Activated CD4-positive, alpha-beta T cell treated with anti-CD3 and anti-CD28 coated beads, Interleukin-2, amount 10 ng/mL, durations not matched to agents 7 days and 5 days (primary cell): ENCODE measurements at regions not wholly inside any gene's neighbourhood (a gene's known extent, or its start where the extent isn't known, plus 50 kb on each side); places are given as distances from the start of the nearest gene placed in this dataset.

Experiments used
- CTCF ChIA-PET: fragments of 350-600 bp; sonication (Branson Sonifier 250); formaldehyde crosslinking; loops from one replicate; lab custom pipeline; 2021; ENCODE audit warnings: antibody characterized with exemption; lab: Charles Lee
- POLR2A ChIA-PET: fragments of 350-600 bp; sonication (Branson Sonifier 250); formaldehyde crosslinking; loops from one replicate; lab custom pipeline; 2021; ENCODE audit warnings: antibody characterized with exemption; lab: Charles Lee
- DNase-seq: peaks from one replicate; pipeline ENCODE4 v3.0.0-alpha.2; 2020
- H3K27ac Mint-ChIP-seq: one replicate; pipeline ENCODE4 v1.8.0; 2021; ENCODE audit warnings: mild to moderate bottlenecking, moderate library complexity, mixed read lengths
- H3K27me3 Mint-ChIP-seq: one replicate; pipeline ENCODE4 v1.8.0; 2021; ENCODE audit warnings: mixed read lengths
- H3K36me3 Mint-ChIP-seq: one replicate; pipeline ENCODE4 v1.8.0; 2021; ENCODE audit warnings: low read depth, mixed read lengths
- H3K4me1 Mint-ChIP-seq: one replicate; pipeline ENCODE4 v1.8.0; 2021; ENCODE audit warnings: mixed read lengths
- H3K4me3 Mint-ChIP-seq: one replicate; pipeline ENCODE4 v1.8.0; 2021; ENCODE audit warnings: mild to moderate bottlenecking, moderate library complexity, mixed read lengths
- H3K9me3 Mint-ChIP-seq: one replicate; pipeline ENCODE4 v1.8.0; 2021; ENCODE audit warnings: mixed read lengths

- POLR2A ChIA-PET = no interaction called here
- H3K27me3 Mint-ChIP-seq = no peaks in the 10 kb centered on the region
- H3K4me3 Mint-ChIP-seq = no peak overlapping the region
- no peak overlapping the region for H3K27ac Mint-ChIP-seq
- H3K4me1 Mint-ChIP-seq = no peaks in the 10 kb centered on the region
- DNase-seq = no peak
- no peaks in the 10 kb centered on the region for H3K36me3 Mint-ChIP-seq
- H3K9me3 Mint-ChIP-seq = peaks cover 10% of the 10 kb centered on the region
- CTCF ChIA-PET = no interaction called here
These were observed 137.3 kb upstream of the CEP126 start for GRCh38 chr11:101777476-101777875.

- no peaks in the 10 kb centered on the region for H3K27me3 Mint-ChIP-seq
- DNase-seq = no peak
- ChIA-PET POLR2A (no interaction called here), CTCF (interaction anchor here (1.1 kb wide), 1 partner anchor 13 kb away, joined by 3 read pairs; no protein-coding TSS in a partner anchor)
- H3K4me1 Mint-ChIP-seq = no peaks in the 10 kb centered on the region
- H3K27ac Mint-ChIP-seq = no peak overlapping the region
- peaks cover 8% of the 10 kb centered on the region for H3K9me3 Mint-ChIP-seq
- H3K4me3 Mint-ChIP-seq = no peak overlapping the region
- H3K36me3 Mint-ChIP-seq = no peaks in the 10 kb centered on the region
These were observed 139.8 kb upstream of the CEP126 start for GRCh38 chr11:101775033-101775432.

- Mint-ChIP-seq H3K27me3 (no peaks in the 10 kb centered on the region), H3K4me3 (no peak overlapping the region), H3K27ac (no peak overlapping the region), H3K36me3 (no peaks in the 10 kb centered on the region), H3K9me3 (peaks cover 8% of the 10 kb centered on the region), H3K4me1 (no peaks in the 10 kb centered on the region)
- no peak for DNase-seq
- ChIA-PET CTCF (no interaction called here), POLR2A (no interaction called here)
These were observed 144.2 kb upstream of the CEP126 start for GRCh38 chr11:101770648-101771047.

DNA sequence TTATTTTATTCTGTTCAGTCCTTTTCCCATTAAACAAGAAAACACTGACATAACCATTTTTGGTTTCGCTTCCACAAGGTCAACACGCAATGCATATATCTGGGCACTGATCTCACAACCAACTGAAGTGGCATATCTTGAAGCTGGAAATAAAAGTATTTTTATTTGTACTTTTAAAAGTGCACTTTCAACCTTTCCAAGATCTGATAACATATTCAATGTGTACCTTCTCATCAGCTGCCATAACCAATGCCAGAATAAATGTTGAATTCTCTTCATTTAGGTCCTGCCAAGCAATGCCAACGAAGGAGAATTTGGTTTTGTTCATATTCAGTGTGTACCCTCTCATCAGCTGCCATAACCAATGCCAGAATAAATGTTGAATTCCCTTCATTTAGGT lies 148.9 kb upstream of the CEP126 start:
- H3K9me3 Mint-ChIP-seq = peaks cover 8% of the 10 kb centered on the region
- H3K27me3 Mint-ChIP-seq = no peaks in the 10 kb centered on the region
- no peaks in the 10 kb centered on the region for H3K4me1 Mint-ChIP-seq
- no peak overlapping the region for H3K27ac Mint-ChIP-seq
- ChIA-PET CTCF (no interaction called here), POLR2A (no interaction called here)
- DNase-seq = no peak
- H3K4me3 Mint-ChIP-seq = no peak overlapping the region
- H3K36me3 Mint-ChIP-seq = no peaks in the 10 kb centered on the region

DNA sequence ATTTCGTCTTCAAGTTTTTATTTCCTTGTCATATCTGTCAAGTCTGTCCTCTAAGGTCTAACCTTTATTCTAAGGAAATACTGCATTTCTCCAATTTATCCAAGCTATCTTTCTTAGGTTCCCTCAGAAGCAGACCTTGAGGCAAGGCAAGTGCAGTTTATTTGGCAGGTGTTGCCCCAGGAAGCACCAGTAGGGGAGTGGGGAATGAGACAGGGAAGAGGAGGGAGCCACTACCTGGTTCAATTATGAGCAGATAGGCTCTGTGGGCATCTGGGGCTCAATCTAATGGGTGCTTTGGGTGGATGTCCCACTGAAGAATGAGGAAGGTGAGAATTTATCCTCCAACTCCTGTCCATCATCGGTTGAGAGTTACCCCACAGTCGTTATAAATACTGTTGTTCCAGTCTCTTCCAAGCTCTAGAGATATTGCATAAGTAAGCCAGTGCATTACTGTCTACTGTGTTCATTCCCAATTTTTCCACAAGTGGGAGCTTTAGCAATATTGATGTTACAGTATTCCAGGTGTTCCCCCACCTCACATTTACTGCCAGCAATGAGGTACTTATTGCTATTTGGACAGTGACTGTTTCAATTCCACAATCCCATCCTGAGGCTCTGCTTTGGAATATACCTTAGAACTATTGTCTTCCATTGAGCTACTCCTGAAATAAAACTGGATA lies 154.9 kb upstream of the CEP126 start:
- Mint-ChIP-seq H3K27me3 (no peaks in the 10 kb centered on the region), H3K9me3 (peaks cover 2% of the 10 kb centered on the region), H3K4me1 (no peaks in the 10 kb centered on the region), H3K4me3 (no peak overlapping the region), H3K27ac (no peak overlapping the region), H3K36me3 (no peaks in the 10 kb centered on the region)
- DNase-seq = no peak
- ChIA-PET POLR2A (no interaction called here), CTCF (no interaction called here)

GRCh38 chr11:101757741-101758140 lies 157.1 kb upstream of the CEP126 start:
- Mint-ChIP-seq H3K27ac (no peak overlapping the region), H3K27me3 (no peaks in the 10 kb centered on the region), H3K36me3 (no peaks in the 10 kb centered on the region), H3K4me3 (no peak overlapping the region), H3K4me1 (no peaks in the 10 kb centered on the region), H3K9me3 (peaks cover 5% of the 10 kb centered on the region)
- ChIA-PET POLR2A (no interaction called here), CTCF (interaction anchor here (0.5 kb wide), 1 partner anchor 330 kb away, joined by 3 read pairs; no protein-coding TSS in a partner anchor)
- no peak for DNase-seq

- no peak for DNase-seq
- Mint-ChIP-seq H3K4me3 (no peak overlapping the region), H3K36me3 (no peaks in the 10 kb centered on the region), H3K4me1 (no peaks in the 10 kb centered on the region), H3K27me3 (no peaks in the 10 kb centered on the region), H3K9me3 (no peaks in the 10 kb centered on the region), H3K27ac (no peak overlapping the region)
- CTCF ChIA-PET = no interaction called here
- POLR2A ChIA-PET = no interaction called here
These were observed 165.0 kb upstream of the TRPC6 start for GRCh38 chr11:101748572-101749344.

GRCh38 chr11:101745756-101746155 lies 161.9 kb upstream of the TRPC6 start:
- H3K27me3 Mint-ChIP-seq = no peaks in the 10 kb centered on the region
- no peak overlapping the region for H3K4me3 Mint-ChIP-seq
- no peak for DNase-seq
- POLR2A ChIA-PET = no interaction called here
- no peaks in the 10 kb centered on the region for H3K9me3 Mint-ChIP-seq
- H3K36me3 Mint-ChIP-seq = no peaks in the 10 kb centered on the region
- no peak overlapping the region for H3K27ac Mint-ChIP-seq
- CTCF ChIA-PET = no interaction called here
- no peaks in the 10 kb centered on the region for H3K4me1 Mint-ChIP-seq

- ChIA-PET POLR2A (no interaction called here), CTCF (no interaction called here)
- no peaks in the 10 kb centered on the region for H3K27me3 Mint-ChIP-seq
- H3K4me1 Mint-ChIP-seq = no peaks in the 10 kb centered on the region
- H3K27ac Mint-ChIP-seq = no peak overlapping the region
- no peak overlapping the region for H3K4me3 Mint-ChIP-seq
- H3K36me3 Mint-ChIP-seq = no peaks in the 10 kb centered on the region
- no peak for DNase-seq
- H3K9me3 Mint-ChIP-seq = no peaks in the 10 kb centered on the region
These were observed 160.0 kb upstream of the TRPC6 start for GRCh38 chr11:101743828-101744227.

GRCh38 chr11:101741479-101742175 lies 157.8 kb upstream of the TRPC6 start:
- Mint-ChIP-seq H3K36me3 (no peaks in the 10 kb centered on the region), H3K9me3 (no peaks in the 10 kb centered on the region), H3K27ac (no peak overlapping the region), H3K27me3 (no peaks in the 10 kb centered on the region), H3K4me3 (no peak overlapping the region), H3K4me1 (no peaks in the 10 kb centered on the region)
- DNase-seq = no peak
- ChIA-PET POLR2A (no interaction called here), CTCF (interaction anchor here (0.6 kb wide), 1 partner anchor 117 kb away, joined by 5 read pairs; no protein-coding TSS in a partner anchor)

DNA sequence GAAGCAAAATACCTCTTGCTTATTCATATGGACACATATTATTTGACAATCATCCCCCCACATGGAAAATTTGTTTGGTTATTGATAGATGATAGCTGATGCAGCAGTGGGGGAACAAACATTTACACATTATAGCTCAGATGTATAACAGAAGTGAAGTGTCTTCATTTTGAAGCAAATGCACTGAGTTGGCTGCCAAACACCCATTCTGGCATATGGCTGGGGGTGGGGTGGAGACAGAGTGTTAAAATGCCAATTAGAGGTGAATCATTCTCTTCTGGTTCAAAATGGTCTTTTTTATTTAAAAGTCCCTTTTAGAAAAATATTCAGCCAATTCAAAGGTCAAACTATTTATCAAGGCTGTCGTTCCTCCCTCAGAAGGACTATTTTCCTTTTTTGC lies 157.3 kb upstream of the TRPC6 start:
- Mint-ChIP-seq H3K27me3 (no peaks in the 10 kb centered on the region), H3K4me3 (no peak overlapping the region), H3K9me3 (no peaks in the 10 kb centered on the region), H3K4me1 (no peaks in the 10 kb centered on the region), H3K36me3 (no peaks in the 10 kb centered on the region), H3K27ac (no peak overlapping the region)
- POLR2A ChIA-PET = no interaction called here
- CTCF ChIA-PET = no interaction called here
- DNase-seq = no peak

DNA sequence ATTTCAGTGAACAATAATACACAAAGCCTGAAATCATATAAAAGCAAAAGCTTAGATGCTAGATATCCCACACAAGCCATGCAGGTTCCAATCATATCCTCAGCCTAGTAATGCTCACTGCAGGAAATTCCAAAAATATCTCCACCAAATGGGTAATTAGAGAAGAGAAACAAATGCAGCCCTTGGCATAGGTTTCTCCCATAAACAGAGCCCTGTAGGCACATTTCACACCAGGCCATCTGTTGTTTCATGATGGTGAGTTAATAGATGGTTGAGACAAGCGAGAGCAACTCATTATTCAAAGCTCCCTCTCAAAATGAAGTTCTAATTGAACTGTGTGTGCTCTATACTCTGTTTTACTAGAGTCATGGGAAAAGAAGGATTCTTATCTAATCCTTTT lies 154.6 kb upstream of the TRPC6 start:
- H3K4me3 Mint-ChIP-seq = no peak overlapping the region
- CTCF ChIA-PET = no interaction called here
- no peaks in the 10 kb centered on the region for H3K36me3 Mint-ChIP-seq
- POLR2A ChIA-PET = no interaction called here
- no peak overlapping the region for H3K27ac Mint-ChIP-seq
- DNase-seq = no peak
- no peaks in the 10 kb centered on the region for H3K9me3 Mint-ChIP-seq
- H3K27me3 Mint-ChIP-seq = no peaks in the 10 kb centered on the region
- no peaks in the 10 kb centered on the region for H3K4me1 Mint-ChIP-seq

DNA sequence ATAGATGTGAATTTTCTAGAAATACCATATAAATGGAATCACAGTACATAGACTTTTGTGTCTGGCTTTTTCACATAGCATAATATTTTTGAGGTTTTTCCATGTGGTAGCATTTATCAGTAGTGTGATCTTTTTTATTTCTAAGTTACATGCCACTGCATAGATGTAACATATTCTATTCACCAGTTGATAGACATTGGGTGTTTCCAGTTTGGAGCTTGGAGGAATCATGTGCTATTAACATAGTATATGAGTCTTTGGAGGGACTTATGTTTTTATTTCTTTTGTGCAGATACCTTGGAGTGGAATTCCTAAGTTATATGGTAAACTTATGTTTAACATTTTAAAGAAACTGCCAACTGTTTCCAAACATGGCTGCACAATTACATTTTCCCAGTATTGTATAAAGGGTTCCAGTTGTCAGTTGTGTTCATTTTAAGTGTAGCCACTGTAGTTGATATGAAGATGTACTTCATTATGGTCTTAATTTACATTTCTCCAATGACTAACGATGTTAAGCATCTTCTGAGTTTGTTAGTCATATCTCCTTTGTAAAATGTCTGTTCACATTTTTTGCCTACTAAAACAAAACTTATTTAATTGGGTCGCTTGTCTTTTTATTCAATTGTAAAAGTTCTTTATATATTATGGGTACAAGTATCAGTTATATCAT lies 145.7 kb upstream of the TRPC6 start:
- no peaks in the 10 kb centered on the region for H3K4me1 Mint-ChIP-seq
- ChIA-PET CTCF (no interaction called here), POLR2A (no interaction called here)
- no peaks in the 10 kb centered on the region for H3K9me3 Mint-ChIP-seq
- no peak overlapping the region for H3K27ac Mint-ChIP-seq
- no peaks in the 10 kb centered on the region for H3K36me3 Mint-ChIP-seq
- no peak for DNase-seq
- no peak overlapping the region for H3K4me3 Mint-ChIP-seq
- no peaks in the 10 kb centered on the region for H3K27me3 Mint-ChIP-seq
